Neural progenitor cell (in vitro differentiated cells): ENCODE measurements at regions not wholly inside any gene's neighbourhood (a gene's known extent, or its start where the extent isn't known, plus 50 kb on each side); places are given as distances from the start of the nearest gene placed in this dataset.

Experiments
- DNase-seq: peaks from one replicate; pipeline ENCODE4 v3.0.0-alpha.2; 2016; ENCODE audit warnings: low spot score
- H2AFZ ChIP-seq: fragments of 200-600 bp; sonication (generic); replicated peaks from 2 replicates; pipeline ENCODE4 v1.6.1; 2016; ENCODE audit warnings: antibody characterized with exemption
- H3F3A ChIP-seq: fragments of 200-600 bp; sonication (generic); 2 replicates; pipeline ENCODE4 v1.6.1; 2016; ENCODE audit warnings: antibody characterized with exemption, low read depth
- H3K27ac ChIP-seq: fragments of 200-600 bp; sonication (generic); 2 replicates; pipeline ENCODE4 v1.5.1; 2016; ENCODE audit warnings: mild to moderate bottlenecking
- H3K27me3 ChIP-seq: fragments of 200-600 bp; sonication (generic); 2 replicates; pipeline ENCODE4 v1.6.1; 2016; ENCODE audit warnings: mild to moderate bottlenecking, moderate library complexity
- H3K36me3 ChIP-seq: fragments of 200-600 bp; sonication (generic); 2 replicates; pipeline ENCODE4 v1.5.1; 2016
- H3K4me1 ChIP-seq: fragments of 200-600 bp; sonication (generic); 2 replicates; pipeline ENCODE4 v1.6.1; 2016; ENCODE audit warnings: mixed run types
- H3K4me2 ChIP-seq: fragments of 200-600 bp; sonication (generic); 2 replicates; pipeline ENCODE4 v1.6.1; 2016
- H3K4me3 ChIP-seq: fragments of 200-600 bp; sonication (generic); 2 replicates; pipeline ENCODE4 v1.5.1; 2016
- H3K79me2 ChIP-seq: fragments of 200-600 bp; sonication (generic); 2 replicates; pipeline ENCODE4 v1.6.1; 2016; ENCODE audit warnings: low read depth
- H3K9ac ChIP-seq: fragments of 200-600 bp; sonication (generic); 2 replicates; pipeline ENCODE4 v1.6.1; 2016
- H3K9me3 ChIP-seq: fragments of 200-600 bp; sonication (generic); 2 replicates; pipeline ENCODE4 v1.5.1; 2016; ENCODE audit warnings: low read depth
- H4K20me1 ChIP-seq: fragments of 200-600 bp; sonication (generic); 2 replicates; pipeline ENCODE4 v1.6.1; 2016; ENCODE audit warnings: low read depth
- H3K27ac Mint-ChIP-seq: 3 replicates; pipeline ENCODE4 v1.8.0; 2021; ENCODE audit warnings: mixed read lengths
- H3K27me3 Mint-ChIP-seq: 2 replicates; pipeline ENCODE4 v1.8.0; 2022; ENCODE audit warnings: low read depth, mild to moderate bottlenecking, inconsistent platforms, moderate library complexity, mixed read lengths; ENCODE audit not compliant: insufficient read depth
- H3K36me3 Mint-ChIP-seq: 3 replicates; pipeline ENCODE4 v1.8.0; 2021; ENCODE audit warnings: mixed read lengths
- H3K4me1 Mint-ChIP-seq: 3 replicates; pipeline ENCODE4 v1.8.0; 2021; ENCODE audit warnings: mixed read lengths
- H3K4me3 Mint-ChIP-seq: 3 replicates; pipeline ENCODE4 v1.8.0; 2021; ENCODE audit warnings: mild to moderate bottlenecking, moderate library complexity, mixed read lengths
- H3K9me3 Mint-ChIP-seq: 3 replicates; pipeline ENCODE4 v1.8.0; 2020; ENCODE audit warnings: mixed read lengths
- CTCF ChIP-seq: fragments of 200-600 bp; sonication (generic); IDR thresholded peaks from 2 replicates; pipeline ENCODE4 v1.5.1; 2017; ENCODE audit warnings: antibody characterized with exemption, mild to moderate bottlenecking
- EZH2 ChIP-seq: fragments of 200-600 bp; sonication (generic); IDR thresholded peaks from 2 replicates; pipeline ENCODE4 v1.6.1; 2017; ENCODE audit warnings: antibody characterized with exemption, mild to moderate bottlenecking, moderate library complexity
- EZH2phosphoT487 ChIP-seq: fragments of 200-600 bp; sonication (generic); IDR thresholded peaks from 2 replicates; pipeline ENCODE4 v1.6.1; 2017; ENCODE audit warnings: antibody characterized with exemption

GRCh38 chr22:48436201-48436931, 1391.3 kb downstream of the BRD1 start:
- Mint-ChIP-seq H3K4me3 (no peak overlapping the region), H3K36me3 (no peaks in the 10 kb centered on the region), H3K4me1 (peaks cover 5% of the 10 kb centered on the region), H3K27ac (no peak overlapping the region), H3K27me3 (peaks cover 19% of the 10 kb centered on the region), H3K9me3 (no peaks in the 10 kb centered on the region)
- Histone ChIP-seq H3K9me3 (no peaks in the 10 kb centered on the region), H3K9ac (no peak overlapping the region), H3F3A (no peaks in the 10 kb centered on the region), H3K4me1 (no peaks in the 10 kb centered on the region), H2AFZ (no peak overlapping the region), H3K79me2 (no peaks in the 10 kb centered on the region), H4K20me1 (no peaks in the 10 kb centered on the region), H3K27ac (no peak overlapping the region), H3K36me3 (no peaks in the 10 kb centered on the region), H3K4me3 (no peak overlapping the region), H3K27me3 (no peaks in the 10 kb centered on the region), H3K4me2 (no peak overlapping the region)
- DNase-seq, result no peak
- TF ChIP-seq EZH2phosphoT487 (no peak), EZH2 (no peak), CTCF (no peak)

- Histone ChIP-seq H3F3A (no peaks in the 10 kb centered on the region), H3K9me3 (no peaks in the 10 kb centered on the region), H3K9ac (no peak overlapping the region), H3K4me1 (no peaks in the 10 kb centered on the region), H3K4me2 (no peak overlapping the region), H3K36me3 (no peaks in the 10 kb centered on the region), H2AFZ (no peak overlapping the region), H3K27ac (no peak overlapping the region), H3K4me3 (no peak overlapping the region), H3K27me3 (no peaks in the 10 kb centered on the region), H4K20me1 (no peaks in the 10 kb centered on the region), H3K79me2 (no peaks in the 10 kb centered on the region)
- Mint-ChIP-seq H3K27ac (no peak overlapping the region), H3K4me3 (no peak overlapping the region), H3K4me1 (peaks cover 2% of the 10 kb centered on the region), H3K27me3 (peaks cover 21% of the 10 kb centered on the region), H3K9me3 (no peaks in the 10 kb centered on the region), H3K36me3 (no peaks in the 10 kb centered on the region)
- TF ChIP-seq EZH2phosphoT487 (no peak), CTCF (no peak), EZH2 (no peak)
- no peak for DNase-seq
These were observed 1392.8 kb downstream of the BRD1 start for GRCh38 chr22:48434868-48435250.

GRCh38 chr22:48434156-48434867, 1393.4 kb downstream of the BRD1 start:
- Mint-ChIP-seq H3K36me3 (no peaks in the 10 kb centered on the region), H3K4me3 (no peak overlapping the region), H3K9me3 (no peaks in the 10 kb centered on the region), H3K27ac (no peak overlapping the region), H3K27me3 (peaks cover 21% of the 10 kb centered on the region), H3K4me1 (peaks cover 2% of the 10 kb centered on the region)
- Histone ChIP-seq H3K9ac (no peak overlapping the region), H3K4me1 (no peaks in the 10 kb centered on the region), H3K79me2 (no peaks in the 10 kb centered on the region), H4K20me1 (no peaks in the 10 kb centered on the region), H3K27me3 (no peaks in the 10 kb centered on the region), H3K4me3 (no peak overlapping the region), H3F3A (no peaks in the 10 kb centered on the region), H3K36me3 (no peaks in the 10 kb centered on the region), H3K27ac (no peak overlapping the region), H2AFZ (no peak overlapping the region), H3K9me3 (no peaks in the 10 kb centered on the region), H3K4me2 (no peak overlapping the region)
- DNase-seq, result no peak
- no peak for TF ChIP-seq CTCF
- TF ChIP-seq EZH2phosphoT487, result no peak
- no peak for TF ChIP-seq EZH2
